ENCODE measurements at regions not wholly inside any gene's neighbourhood (a gene's known extent, or its start where the extent isn't known, plus 50 kb on each side); places are given as distances from the start of the nearest gene placed in this dataset.

DNA sequence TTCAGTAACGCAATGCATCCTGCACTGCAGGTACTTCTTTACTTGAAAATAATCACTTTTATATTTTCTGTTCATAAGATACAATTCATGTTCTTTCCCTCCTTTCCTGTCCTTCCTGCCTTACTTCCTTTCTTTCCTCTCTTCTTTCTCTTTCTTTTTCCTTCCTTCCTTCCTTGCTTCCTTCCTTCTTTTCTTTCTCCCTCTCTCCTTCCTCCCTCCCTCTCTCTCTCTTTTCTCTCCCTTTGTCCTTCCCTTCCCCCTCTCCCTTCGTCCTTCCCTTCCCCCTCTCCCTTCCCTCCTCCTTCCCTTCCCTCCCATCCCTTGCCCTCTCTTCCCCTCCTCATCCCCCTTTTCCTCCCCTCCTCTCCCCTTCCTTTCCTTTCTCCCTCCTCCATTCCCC lies 227.8 kb upstream of the KLF6 start:
- ATAC-seq (ENCODE audit: low read depth) = no peak
- Histone ChIP-seq H3K4me1 (ENCODE audit: insufficient read depth, poor library complexity, severe bottlenecking) (no peaks in the 10 kb centered on the region), H3K4me3 (ENCODE audit: severe bottlenecking) (no peak overlapping the region), H3K27ac (ENCODE audit: poor library complexity, severe bottlenecking) (no peak overlapping the region), H3K9me3 (ENCODE audit: severe bottlenecking) (no peaks in the 10 kb centered on the region), H3K36me3 (ENCODE audit: low read depth) (no peaks in the 10 kb centered on the region), H3K27me3 (ENCODE audit: insufficient read depth, poor library complexity, severe bottlenecking) (no peaks in the 10 kb centered on the region)
- TF ChIP-seq, protein P1, sequence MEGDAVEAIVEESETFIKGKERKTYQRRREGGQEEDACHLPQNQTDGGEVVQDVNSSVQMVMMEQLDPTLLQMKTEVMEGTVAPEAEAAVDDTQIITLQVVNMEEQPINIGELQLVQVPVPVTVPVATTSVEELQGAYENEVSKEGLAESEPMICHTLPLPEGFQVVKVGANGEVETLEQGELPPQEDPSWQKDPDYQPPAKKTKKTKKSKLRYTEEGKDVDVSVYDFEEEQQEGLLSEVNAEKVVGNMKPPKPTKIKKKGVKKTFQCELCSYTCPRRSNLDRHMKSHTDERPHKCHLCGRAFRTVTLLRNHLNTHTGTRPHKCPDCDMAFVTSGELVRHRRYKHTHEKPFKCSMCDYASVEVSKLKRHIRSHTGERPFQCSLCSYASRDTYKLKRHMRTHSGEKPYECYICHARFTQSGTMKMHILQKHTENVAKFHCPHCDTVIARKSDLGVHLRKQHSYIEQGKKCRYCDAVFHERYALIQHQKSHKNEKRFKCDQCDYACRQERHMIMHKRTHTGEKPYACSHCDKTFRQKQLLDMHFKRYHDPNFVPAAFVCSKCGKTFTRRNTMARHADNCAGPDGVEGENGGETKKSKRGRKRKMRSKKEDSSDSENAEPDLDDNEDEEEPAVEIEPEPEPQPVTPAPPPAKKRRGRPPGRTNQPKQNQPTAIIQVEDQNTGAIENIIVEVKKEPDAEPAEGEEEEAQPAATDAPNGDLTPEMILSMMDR (IDR thresholded peaks at IDR 0.05; ENCODE audit: poor library complexity, severe bottlenecking) = no peak
- no peak for DNase-seq (ENCODE audit: low spot score)

DNA sequence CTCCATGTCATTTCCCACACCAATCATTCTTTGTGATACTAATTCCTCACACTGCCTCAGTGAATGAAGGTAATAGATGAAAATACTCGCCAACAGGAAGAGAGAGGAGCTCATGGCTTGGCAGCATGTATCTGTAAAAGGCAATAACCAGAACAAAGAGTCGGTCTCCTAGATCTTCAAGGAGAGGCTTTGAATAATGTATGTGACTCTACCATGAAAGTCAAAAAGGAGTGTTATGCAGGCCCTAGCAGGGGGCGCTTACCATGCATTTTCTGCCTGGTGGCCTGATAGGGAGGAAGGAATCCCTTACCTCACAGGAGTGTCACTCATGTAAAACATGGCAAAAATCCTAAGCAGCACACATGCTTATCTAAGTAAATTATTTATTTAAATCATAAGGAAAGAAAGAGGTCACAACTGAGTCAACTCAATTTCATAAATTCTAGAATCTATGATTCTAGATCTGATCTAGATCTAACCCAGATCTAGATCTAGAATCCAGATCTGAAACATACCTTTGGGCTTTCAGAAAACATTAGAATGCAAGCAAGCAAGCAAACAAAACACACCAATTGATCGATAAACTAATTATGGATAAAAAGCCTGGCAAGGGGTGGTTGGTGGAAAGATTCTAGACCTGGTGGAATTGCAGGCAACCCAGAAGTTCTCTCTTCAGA lies 226.3 kb upstream of the KLF6 start:
- ATAC-seq (ENCODE audit: low read depth) (no peak), DNase-seq (ENCODE audit: low spot score) (no peak)
- Histone ChIP-seq H3K4me3 (ENCODE audit: severe bottlenecking) (no peak overlapping the region), H3K9me3 (ENCODE audit: severe bottlenecking) (no peaks in the 10 kb centered on the region), H3K36me3 (ENCODE audit: low read depth) (no peaks in the 10 kb centered on the region), H3K27ac (ENCODE audit: poor library complexity, severe bottlenecking) (no peak overlapping the region), H3K4me1 (ENCODE audit: insufficient read depth, poor library complexity, severe bottlenecking) (no peaks in the 10 kb centered on the region), H3K27me3 (ENCODE audit: insufficient read depth, poor library complexity, severe bottlenecking) (no peaks in the 10 kb centered on the region)
- TF ChIP-seq, protein P1 (IDR thresholded peaks at IDR 0.05; ENCODE audit: poor library complexity, severe bottlenecking) = no peak

DNA sequence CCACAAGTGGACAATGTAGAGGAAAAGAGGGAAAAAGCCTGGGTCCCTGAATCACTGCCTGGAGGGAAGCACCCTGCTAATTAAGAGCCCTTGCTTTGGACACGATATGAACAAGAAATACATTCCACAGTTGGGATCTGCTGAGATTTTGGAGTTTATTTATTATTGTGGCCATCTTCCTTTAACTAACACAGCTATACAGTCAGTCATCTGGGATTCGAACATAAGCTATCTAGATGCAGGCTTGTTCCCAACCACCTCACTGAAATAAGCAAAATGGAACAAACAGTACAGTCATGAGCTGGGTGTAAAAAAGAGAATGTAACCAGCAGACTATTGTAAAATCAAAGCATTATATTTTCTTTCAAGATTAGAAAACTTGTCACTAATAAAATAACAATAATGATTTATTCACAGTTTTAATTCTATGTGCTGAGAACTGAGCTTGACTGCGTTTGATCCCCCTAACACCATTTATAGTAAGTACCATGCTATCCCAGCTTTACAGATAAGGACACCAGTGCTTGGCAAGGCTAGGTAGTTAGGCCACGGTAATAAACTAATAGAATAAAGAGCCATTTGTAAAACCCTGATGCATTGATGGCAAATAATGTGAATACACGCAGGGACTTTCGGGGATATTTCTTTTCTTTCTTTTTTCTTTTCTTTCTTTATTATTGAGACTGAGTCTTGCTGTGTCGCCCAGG lies 223.8 kb upstream of the KLF6 start:
- Histone ChIP-seq H3K9me3 (ENCODE audit: severe bottlenecking) (no peaks in the 10 kb centered on the region), H3K27me3 (ENCODE audit: insufficient read depth, poor library complexity, severe bottlenecking) (no peaks in the 10 kb centered on the region), H3K27ac (ENCODE audit: poor library complexity, severe bottlenecking) (no peak overlapping the region), H3K36me3 (ENCODE audit: low read depth) (no peaks in the 10 kb centered on the region), H3K4me3 (ENCODE audit: severe bottlenecking) (no peak overlapping the region), H3K4me1 (ENCODE audit: insufficient read depth, poor library complexity, severe bottlenecking) (no peaks in the 10 kb centered on the region)
- TF ChIP-seq, protein P1 (IDR thresholded peaks at IDR 0.05; ENCODE audit: poor library complexity, severe bottlenecking) = no peak
- ATAC-seq (ENCODE audit: low read depth) (no peak), DNase-seq (ENCODE audit: low spot score) (no peak)

DNA sequence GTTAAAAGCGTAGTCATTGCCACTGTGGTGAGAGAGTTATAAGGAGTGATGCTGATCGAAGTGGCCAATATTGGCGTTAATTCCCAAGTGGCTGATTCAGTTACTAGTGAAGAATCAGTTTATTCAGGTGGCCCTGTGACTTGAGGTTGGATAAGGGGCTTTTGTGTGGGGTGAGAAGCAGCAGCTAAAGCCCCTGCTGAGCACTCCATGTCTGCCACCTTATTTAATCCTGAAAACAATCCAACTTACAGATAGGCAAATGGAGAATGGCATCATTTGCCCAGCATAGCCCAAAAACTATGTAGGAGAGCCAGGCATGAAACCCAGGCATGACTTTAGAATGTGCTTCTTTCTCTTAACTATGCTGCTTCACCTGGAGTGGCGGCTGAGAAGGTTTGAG lies 222.8 kb upstream of the KLF6 start:
- no peaks in the 10 kb centered on the region for H3K4me1 ChIP-seq (ENCODE audit: insufficient read depth, poor library complexity, severe bottlenecking)
- H3K36me3 ChIP-seq (ENCODE audit: low read depth) = no peaks in the 10 kb centered on the region
- no peak for DNase-seq (ENCODE audit: low spot score)
- TF ChIP-seq, protein P1 (IDR thresholded peaks at IDR 0.05; ENCODE audit: poor library complexity, severe bottlenecking) = no peak
- H3K27ac ChIP-seq (ENCODE audit: poor library complexity, severe bottlenecking) = no peak overlapping the region
- no peak overlapping the region for H3K4me3 ChIP-seq (ENCODE audit: severe bottlenecking)
- no peak for ATAC-seq (ENCODE audit: low read depth)
- no peaks in the 10 kb centered on the region for H3K9me3 ChIP-seq (ENCODE audit: severe bottlenecking)
- H3K27me3 ChIP-seq (ENCODE audit: insufficient read depth, poor library complexity, severe bottlenecking) = no peaks in the 10 kb centered on the region

DNA sequence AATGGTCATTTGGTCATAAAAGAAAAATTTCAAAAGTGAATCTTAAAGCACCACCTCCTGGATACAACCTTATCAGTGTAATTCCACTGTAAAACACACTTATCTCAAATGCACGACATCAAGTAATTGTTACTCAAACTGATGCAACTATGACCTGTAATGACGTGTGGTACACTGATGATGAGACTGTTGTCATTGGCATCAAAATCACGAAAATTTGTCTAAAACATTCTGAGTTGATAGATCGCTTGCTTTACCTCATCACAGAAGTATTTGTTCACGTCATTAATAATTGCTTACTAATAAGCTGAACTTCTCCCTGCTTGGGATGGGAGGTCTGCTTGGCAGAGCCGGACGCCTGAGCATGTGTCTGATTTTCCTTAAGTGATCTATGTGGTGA lies 221.8 kb upstream of the KLF6 start:
- no peak for ATAC-seq (ENCODE audit: low read depth)
- H3K27ac ChIP-seq (ENCODE audit: poor library complexity, severe bottlenecking) = no peak overlapping the region
- no peaks in the 10 kb centered on the region for H3K36me3 ChIP-seq (ENCODE audit: low read depth)
- no peaks in the 10 kb centered on the region for H3K4me1 ChIP-seq (ENCODE audit: insufficient read depth, poor library complexity, severe bottlenecking)
- no peaks in the 10 kb centered on the region for H3K9me3 ChIP-seq (ENCODE audit: severe bottlenecking)
- H3K27me3 ChIP-seq (ENCODE audit: insufficient read depth, poor library complexity, severe bottlenecking) = no peaks in the 10 kb centered on the region
- TF ChIP-seq, protein P1 (IDR thresholded peaks at IDR 0.05; ENCODE audit: poor library complexity, severe bottlenecking) = no peak
- no peak for DNase-seq (ENCODE audit: low spot score)
- no peak overlapping the region for H3K4me3 ChIP-seq (ENCODE audit: severe bottlenecking)

Data from RWPE2 (cell line).